Left renal cortex interstitium (tissue), 4 donors: ENCODE measurements at regions not wholly inside any gene's neighbourhood (a gene's known extent, or its start where the extent isn't known, plus 50 kb on each side); places are given as distances from the start of the nearest gene placed in this dataset.
"Not testable (repeated sequence)": the region's sequence is repeated elsewhere in the genome, so short reads cannot be mapped to it uniquely, and the experiment has no call there.

ENCODE experiments used
- DNase-seq, 4 donors: peaks; one replicate each; pipeline ENCODE4 v3.0.0-alpha.2; 2013; ENCODE audit warnings: low read depth in 4 of 4, low spot score in 2 of 4, missing footprints in 1 of 4

DNA sequence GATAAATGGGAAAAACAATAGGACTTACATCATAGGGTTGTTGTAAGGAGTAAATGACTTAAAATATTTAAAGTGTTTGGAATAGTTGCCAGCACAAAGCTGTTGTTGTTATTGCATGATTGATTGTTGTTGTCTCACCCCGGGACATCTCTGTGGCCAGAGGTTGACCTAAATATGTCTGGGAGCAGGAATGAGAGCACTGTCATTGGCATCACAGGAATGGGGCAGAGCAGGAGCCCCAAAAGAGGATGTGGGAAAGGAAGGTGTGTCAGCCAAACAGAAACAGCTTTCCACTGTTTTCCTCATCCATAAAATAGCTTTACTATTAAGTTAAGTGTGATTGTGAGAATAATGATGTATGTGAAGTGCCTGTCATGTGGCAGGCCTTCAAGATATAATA is 121.6 kb downstream of the TMEM168 start:
- no peak for DNase-seq

DNA sequence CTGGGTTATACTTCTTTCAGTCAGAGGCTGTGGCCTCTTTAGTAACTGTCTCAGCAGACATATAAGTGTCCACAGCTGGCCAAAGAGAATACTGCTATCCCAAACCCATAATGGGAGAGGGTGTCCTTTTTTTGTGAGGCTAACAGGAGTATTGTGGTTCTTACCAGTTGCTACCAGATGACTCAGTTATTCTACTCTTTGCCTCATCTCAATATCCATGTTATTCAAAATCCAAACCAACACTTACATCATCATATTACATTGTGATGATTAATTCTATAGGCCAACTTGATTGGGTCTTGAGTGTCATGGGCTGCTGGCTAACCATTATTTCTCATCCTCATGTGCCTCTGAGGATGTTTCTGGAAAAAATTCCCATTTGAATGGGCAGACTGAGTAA is 120.9 kb downstream of the TMEM168 start:
- DNase-seq, result no peak

- DNase-seq, result no peak
These were observed 120.0 kb downstream of the TMEM168 start for GRCh38 chr7:112670193-112670592.

DNA sequence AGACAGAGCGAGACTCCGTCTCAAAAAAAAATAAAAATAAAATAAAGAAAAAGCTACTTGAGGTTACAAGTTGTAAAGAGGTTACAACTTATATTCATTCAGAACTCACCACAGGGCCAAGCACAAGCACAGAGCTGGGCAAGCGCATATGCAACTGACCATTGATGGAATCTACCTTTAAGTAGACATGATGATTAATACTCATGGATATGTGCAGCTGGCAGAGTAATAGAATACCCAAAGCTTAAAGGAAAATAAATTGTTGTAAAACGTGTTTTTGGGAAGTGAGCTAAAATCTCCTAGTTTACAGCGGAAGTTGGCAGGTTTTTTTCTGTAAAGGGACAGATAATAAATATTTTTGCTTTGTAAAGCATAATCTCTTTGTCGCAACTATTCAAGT is 111.6 kb downstream of the TMEM168 start:
- no peak for DNase-seq

DNA sequence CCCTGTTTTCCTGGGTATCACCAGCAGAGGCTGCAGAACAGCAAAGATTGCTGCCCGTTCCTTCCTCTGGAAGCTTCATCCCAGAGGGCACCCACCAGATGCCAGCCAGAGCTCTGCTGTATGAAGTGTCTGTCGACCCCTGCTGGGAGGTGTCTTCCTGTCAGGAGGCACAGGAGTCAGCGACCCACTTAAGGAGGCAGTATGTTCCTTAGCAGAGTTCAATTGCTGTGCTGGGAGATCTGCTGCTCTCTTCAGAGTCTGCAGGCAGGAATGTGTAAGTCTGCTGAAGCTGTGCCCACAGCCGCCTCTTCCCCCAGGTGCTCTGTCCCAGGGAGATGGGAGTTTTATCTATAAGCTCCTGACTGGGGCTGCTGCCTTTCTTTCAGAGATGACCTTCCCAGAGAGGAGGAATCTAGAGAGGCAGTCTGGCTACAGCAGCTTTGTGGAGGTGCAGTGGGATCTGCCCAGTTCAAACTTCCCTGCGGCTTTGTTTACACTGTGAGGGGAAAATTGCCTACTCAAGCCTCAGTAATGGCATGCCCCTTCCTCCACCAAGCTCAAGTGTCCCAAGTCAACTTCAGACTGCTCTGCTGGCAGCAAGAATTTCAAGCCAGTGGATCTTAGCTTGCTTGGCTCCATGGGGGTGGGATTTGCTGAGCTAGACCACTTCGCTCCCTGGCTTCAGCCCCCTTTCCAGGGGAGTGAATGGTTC is 100.6 kb downstream of the TMEM168 start:
- DNase-seq, result not testable (repeated sequence)

DNA sequence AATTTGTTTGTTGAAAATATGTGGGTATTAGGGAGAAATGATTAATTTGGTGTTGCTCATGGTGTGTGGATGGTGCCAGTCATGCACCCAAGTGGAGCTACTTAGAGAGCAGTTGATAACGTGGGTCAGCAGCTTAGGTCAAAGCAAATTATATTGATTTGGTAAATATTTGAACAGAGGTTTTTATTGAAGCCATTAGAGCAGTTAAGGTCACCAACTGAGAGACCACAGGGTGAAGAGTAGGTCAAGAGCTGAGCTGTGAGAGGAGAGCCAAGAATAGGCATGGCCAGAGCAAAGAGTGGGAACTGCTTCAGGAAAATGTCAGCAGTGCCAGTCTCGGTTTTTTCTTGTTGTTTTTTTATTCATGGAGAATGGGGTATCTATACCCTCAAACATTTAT is 97.9 kb downstream of the TMEM168 start:
- DNase-seq, result no peak

GRCh38 chr7:112697211-112697610 is 93.0 kb downstream of the TMEM168 start:
- DNase-seq, result not testable (repeated sequence)

- DNase-seq, result no peak
These were observed 90.3 kb downstream of the TMEM168 start for GRCh38 chr7:112699725-112700513.

DNA sequence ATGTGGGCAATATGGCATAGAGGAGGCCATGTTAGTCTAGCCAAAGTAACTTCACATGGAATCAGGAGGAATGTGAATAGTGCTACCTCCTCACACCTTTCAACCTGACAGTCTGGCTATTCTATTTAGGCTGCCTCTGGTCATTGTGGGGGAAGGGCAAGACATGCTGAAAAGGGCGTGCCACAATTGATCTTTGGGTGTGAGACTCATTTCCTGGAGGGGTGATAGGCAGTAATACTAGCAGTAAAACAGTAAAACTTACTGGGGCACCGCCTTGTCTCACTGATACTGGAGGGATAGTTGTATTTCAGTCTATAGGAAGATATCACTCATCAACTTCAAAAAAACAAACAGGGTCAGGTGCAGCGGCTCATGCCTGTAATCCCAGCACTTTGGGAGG is 88.7 kb downstream of the TMEM168 start:
- no peak for DNase-seq

GRCh38 chr7:112707655-112708054 is 82.5 kb downstream of the TMEM168 start:
- no peak for DNase-seq

- DNase-seq, result no peak
These were observed 82.0 kb downstream of the TMEM168 start for GRCh38 chr7:112708236-112708635.
